ENCODE measurements at regions not wholly inside any gene's neighbourhood (a gene's known extent, or its start where the extent isn't known, plus 50 kb on each side); places are given as distances from the start of the nearest gene placed in this dataset.
"Not testable (repeated sequence)": the region's sequence is repeated elsewhere in the genome, so short reads cannot be mapped to it uniquely, and the experiment has no call there.

DNA sequence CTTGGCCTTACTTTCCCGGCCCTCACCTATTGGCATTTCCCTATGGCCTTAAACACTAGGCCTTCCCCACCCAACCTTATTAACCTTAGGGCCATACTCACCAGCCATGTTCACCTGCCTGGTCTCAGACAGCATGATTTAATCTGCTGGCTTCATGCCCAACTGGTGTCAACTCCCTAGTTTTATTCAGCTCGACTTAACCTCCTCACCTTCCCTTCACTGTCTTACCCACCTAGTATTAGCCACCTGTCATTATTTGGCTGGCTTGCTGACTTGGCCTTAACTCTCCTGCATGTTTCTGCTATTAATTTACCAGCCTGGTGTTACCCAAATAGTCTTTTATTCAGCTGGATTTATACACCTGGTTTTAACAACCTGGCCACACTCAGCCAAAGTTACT lies 136.0 kb upstream of the ZSWIM2 start:
- no peak for DNase-seq

GRCh38 chr2:186984481-186984880 lies 135.5 kb upstream of the ZSWIM2 start:
- DNase-seq = no peak

DNA sequence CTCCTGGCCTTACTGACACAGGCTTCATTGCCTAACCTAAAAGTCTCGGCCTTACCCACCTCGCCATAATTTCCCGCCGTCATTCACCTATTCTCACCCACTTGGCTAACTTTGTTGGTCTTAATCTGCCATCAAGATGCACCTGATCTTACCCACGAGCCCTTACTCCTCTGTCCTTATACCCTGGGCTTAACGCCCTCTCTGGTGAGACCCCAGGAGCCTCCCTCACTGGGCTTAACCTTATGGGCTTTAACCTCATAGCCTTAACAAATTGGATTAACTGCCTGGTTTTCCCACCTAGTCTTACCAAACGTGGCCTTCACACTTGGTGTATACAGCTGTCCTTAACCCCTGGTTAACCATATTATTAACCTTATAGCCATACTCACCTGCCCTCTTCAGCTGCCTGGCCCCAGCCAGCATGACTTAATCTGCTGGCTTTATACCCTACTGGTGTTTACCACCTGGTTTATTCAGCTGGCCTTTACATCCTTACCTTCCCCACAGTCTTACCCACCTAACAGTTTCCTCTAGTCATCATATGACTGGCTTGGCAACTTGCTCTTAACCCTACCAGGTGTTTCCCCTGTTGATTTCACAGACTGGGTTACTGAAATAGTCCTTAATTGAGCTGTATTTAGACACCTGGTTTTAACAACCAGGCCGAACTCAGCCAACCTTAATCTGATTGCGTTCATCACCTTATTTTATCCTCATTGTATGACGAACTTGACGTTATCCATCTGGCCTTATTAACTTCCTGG lies 132.0 kb upstream of the ZSWIM2 start:
- no peak for DNase-seq

- DNase-seq = no peak
Observed at GRCh38 chr2:186980117-186980442, 131.1 kb upstream of the ZSWIM2 start.

DNA sequence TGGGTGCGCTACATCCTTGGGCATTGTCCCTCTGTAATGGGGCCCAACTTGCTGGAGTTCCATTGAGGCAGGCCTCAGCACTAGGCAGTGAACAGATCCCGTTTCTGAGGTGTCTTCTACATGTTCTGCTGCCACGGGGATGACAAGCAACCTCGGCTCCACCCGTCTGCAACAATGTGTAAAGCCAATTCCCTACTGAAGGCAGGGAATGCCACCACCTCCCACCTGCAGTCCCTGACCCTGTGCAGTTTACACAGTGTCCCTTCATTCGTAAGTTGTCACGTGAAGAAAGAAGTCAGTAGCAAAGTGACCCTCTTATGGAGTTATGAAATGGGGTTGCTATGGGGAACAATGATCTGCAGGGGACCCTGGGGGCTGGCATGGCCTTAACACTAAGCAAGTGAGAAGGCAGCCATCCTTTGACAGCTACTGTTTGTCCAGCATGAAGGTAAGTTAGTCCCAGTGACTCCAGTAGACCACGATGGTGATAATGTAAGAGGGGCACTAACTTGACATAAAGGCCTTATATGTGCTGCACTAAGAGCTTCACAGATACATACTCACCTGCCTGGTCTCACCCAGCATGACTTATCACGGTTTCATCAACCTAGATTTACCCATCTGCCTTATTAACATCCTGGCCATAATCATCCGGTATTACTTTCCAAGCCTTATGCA lies 130.6 kb upstream of the ZSWIM2 start:
- no peak for DNase-seq

DNA sequence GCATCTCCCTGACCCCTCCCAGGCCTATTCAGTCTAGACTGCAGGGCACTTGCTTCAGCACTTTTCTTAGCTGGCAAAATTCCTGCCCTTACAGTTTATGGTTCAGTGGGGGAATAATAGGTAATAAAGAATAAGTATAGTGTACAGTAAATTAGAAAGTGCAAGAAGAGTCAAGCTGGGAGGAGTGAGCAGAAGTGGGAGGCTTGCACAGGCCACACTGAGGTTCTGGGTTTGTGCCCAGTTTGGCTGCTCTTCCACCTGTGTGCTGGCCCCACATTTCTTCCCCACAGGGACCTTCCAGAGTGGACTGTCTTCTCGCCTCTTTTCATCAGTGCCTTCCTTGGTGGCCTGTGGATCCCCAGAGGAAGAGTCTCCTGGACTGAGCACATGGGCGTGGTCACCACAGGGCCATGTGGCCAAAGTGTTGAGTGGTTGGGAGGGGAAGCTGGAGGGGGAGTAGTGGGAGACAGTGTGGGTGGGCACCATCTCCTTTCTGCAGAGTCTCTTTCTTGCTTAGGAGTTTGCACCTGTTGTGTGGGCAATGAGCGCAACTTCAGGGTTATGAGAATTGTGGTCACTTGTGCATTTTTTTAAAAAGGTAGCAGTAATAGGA lies 128.6 kb upstream of the ZSWIM2 start:
- DNase-seq = no peak

- no peak for DNase-seq
Observed at GRCh38 chr2:186976329-186976728, 127.4 kb upstream of the ZSWIM2 start.

DNA sequence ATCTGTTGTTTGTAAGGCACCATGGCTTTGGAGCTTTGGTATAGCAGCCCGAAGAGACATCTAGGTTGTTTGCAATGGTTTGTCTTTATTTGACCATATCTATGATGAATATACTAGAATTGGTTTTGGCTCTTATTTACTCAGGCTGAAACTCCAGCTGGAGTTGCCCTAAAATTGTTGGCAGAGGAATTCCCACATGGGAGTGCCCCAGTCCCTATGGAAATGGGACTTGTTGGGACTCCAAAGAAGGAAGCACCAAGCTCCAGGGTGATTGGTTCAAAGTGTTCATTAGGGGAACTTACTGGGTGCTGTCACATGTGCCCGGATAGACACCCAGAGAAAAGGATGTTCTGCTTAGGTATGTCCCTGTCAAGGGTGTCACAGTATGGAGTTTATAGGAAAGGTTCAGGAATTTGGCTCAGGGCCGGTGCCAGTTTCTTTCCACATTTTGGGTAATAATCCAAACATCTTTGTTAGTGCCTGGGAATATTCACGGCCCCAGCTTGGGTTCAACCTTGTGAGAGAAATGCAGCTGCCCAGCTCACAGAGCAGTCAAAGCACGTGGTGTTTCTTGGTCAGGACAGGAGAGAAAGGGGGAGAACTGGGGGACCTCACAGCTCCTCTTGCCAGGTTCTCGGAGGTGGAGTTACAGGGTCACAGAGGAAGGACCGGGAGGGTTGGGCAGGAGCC lies 123.5 kb upstream of the ZSWIM2 start:
- no peak for DNase-seq

- DNase-seq = no peak
Observed at GRCh38 chr2:186968277-186968676, 119.3 kb upstream of the ZSWIM2 start.

DNA sequence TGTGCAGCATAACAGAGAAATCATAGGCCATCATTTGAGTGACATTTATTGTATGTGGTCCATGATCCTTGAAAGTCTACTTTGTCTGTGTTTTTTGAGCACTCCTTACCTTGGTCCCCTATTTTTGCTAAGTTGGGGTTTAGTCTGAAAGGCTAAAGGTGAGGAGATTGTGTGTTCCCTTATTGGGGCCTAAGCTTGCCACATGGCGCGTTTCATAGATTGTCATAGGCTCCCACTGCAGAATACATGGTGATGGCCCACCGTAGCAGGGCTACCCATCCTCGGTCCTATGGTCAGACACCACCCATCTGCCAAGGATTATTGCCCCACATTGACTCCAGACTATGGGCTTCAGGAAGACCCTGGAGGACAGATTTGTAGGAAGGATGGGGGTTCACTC lies 117.0 kb upstream of the ZSWIM2 start:
- DNase-seq = no peak

DNA sequence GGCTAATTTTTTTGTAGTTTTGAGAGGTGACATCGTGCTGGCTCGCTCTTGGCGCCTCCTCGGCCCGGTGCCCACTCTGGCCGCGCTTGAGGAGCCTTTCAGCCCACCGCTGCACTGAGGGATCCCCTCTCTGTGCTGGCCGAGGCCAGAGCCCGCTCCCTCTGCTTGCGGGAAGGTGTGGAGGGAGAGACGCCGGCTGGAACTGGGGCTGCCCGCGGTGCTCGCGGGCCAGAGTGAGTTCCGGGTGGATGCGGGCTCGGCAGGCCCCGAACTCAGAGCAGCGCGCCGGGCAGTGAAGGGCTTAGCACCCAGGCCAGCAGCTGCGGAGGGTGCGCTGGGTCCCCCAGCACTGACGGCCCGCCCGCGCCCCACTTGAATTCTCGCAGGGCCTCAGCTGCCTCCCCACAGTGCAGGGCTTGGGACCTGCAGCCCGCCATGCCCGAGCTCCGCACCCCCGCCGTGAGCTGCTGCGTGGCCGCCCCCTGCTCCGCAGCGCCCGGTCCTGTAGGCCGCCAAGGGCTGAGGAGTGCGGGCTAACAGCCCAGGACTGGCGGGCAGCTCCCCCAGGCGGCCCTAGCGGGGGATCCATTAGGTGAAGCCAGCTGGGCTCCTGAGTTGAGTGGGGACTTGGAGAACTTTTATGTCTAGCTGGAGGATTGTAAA lies 113.2 kb upstream of the ZSWIM2 start:
- DNase-seq = no peak

DNA sequence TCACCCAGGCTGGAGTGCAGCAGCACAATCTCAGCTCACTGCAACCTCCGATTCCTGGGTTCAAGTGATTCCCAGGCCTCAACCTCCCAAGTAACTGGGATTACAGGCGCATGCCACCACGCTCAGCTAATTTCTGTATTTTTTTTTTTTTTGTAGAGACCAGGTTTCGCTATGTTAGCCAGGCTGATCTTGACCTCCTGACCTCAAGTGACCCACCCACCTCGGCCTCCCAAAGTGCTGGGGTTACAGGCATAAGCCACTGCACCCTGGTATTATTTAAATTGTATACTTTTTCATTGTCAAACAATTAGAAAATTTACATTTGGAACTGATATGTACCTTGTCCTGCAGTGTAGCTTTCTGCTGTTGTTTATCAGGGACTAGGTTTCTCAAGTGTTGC lies 111.3 kb upstream of the ZSWIM2 start:
- DNase-seq = not testable (repeated sequence)

GRCh38 chr2:186959486-186959885 lies 110.5 kb upstream of the ZSWIM2 start:
- DNase-seq = no peak

DNA sequence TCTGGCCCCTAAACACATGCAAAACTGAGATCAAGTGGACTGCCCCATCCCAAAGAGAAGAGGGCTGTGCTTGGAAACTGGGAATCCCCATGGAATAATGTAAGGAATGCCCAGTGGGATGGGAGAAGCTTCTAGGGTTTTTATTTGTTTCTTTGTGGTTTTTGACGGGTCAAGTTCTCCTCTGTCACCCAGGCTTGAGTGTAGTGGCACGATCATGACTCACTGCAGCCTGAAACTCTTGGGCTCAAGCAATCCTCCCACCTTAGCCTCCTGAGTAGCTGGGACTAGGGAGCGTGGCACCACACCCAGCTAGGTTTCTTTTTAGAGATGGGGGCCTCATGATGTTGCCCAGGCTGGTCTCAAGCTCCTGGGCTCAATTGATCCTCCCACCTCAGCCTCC lies 101.7 kb upstream of the ZSWIM2 start:
- no peak for DNase-seq

DNA sequence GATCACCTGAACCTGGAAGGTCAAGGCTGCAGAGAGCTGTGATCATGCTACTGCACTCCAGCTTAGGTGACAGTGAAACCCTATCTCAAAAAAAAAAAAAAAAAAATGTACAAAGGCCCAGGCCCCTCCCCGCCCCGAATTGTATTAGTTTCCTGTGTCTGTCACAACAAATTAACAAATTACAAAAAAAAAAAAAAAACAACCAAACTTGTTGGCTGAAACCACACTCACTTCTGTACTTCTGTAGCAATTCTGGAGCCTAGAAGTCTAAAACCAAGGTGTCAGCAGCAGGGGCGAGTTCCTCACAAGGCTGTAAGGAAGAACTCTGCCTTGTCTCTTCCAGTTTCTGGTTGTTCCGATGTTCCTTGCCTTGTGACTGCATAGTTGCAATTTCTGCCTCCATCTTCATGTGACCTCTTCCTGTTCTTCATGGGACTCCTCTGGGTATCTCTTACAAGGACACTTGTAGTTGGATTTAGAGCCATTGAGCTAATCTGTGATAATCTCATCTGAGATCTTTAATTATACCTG lies 100.8 kb upstream of the ZSWIM2 start:
- DNase-seq = no peak

GRCh38 chr2:186947516-186947915 lies 98.5 kb upstream of the ZSWIM2 start:
- DNase-seq = no peak

DNA sequence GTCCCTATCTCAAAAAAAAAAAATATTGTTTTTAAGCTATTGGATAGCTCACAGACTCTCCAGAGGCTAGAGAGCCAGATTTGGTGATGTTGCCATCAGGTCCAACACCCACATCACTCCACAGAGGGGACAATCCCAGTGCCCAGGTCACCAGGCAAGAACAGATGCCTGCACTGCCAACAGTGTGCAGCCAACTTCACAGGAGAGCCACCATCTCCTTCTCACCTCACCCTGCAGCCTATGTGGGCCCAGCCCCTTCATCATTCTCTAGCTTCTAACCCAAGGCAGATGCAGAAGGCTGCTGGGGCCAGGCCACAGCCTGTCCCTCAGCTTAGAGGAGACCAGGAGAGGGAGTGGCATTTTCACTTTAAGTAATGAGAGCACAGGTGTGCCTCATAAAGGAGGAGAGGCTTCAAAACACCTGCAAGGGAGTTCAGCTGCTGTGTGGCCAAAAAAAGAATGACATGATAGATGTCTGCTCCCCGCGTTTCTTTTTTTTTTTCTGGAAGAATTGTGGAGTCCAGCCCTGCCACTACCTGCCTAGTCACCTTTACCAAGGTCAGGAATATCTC lies 98.0 kb upstream of the ZSWIM2 start:
- DNase-seq = no peak

DNA sequence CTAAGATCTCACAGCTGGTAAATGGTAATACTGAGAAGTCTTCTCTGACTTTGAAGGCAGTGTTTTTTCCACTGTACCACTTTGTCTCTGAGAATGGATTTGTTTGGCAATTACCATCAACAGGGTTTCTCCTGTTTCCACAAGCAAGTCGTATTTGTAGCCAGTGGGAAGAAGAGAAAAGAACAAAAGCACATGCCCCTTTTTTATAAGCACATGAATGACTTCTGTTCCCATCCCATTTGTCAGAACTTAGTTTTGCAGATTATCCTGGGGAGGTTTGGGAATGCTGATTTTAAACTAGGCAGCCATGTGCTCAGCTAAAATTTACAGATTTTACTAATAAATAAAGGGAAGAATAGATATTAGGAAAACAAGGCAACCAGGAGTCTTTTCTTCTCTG lies 92.9 kb upstream of the ZSWIM2 start:
- DNase-seq = no peak

DNA sequence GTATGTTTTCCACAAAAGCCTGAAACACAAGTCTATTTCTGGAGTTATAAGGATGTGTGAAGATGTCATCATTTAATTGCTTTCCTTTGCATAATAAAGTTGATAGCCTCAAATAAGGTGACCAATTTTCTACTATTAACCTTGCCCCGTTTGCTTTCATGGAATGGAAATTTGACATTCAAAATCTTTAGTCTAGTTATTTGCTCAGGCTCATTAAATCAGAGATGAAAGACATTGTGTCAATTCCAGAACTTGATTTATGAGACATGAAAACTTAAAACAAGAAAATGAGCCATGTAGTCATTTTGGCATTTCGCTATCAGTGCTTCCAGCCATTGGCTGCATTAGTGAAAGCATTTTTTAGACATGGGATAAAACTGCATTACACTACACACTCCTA lies 91.5 kb upstream of the ZSWIM2 start:
- DNase-seq = no peak

GRCh38 chr2:186934420-186934819 lies 85.5 kb upstream of the ZSWIM2 start:
- no peak for DNase-seq

DNA sequence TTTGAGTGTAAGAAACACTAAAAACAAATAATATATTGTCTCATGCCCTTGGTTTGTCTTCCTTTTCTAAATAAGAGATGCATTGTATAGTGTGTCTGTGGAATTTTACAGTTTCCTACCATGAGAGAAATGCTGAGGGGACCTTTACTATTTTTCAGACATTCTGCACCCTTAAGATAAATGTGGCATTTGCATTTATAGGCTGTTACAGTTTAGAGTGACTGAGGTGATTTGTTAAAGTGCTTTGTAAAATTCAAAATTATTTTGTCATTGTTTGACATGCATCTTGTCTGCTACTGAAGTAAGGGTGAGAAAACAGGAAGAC lies 78.9 kb upstream of the ZSWIM2 start:
- no peak for DNase-seq

GRCh38 chr2:186927185-186927866 lies 78.4 kb upstream of the ZSWIM2 start:
- no peak for DNase-seq

Measured in tongue (tissue), 1 donor.